Right lobe of liver (tissue), 6 donors: ENCODE measurements at regions not wholly inside any gene's neighbourhood (a gene's known extent, or its start where the extent isn't known, plus 50 kb on each side); places are given as distances from the start of the nearest gene placed in this dataset.
"Not testable (repeated sequence)": the region's sequence is repeated elsewhere in the genome, so short reads cannot be mapped to it uniquely, and the experiment has no call there.

Experiments
- ATAC-seq, 4 donors: fragments of 200-7000 bp; cut with Tn5 transposase; one replicate each; pipeline ENCODE4 v1.9.1; 2020; ENCODE audit warnings: mild to moderate bottlenecking in 4 of 4, moderate library complexity in 4 of 4
- DNase-seq, 3 donors: peaks; one replicate each; pipeline ENCODE4 v3.0.0-alpha.2; 2020
- H3K27ac ChIP-seq, 3 donors: fragments of 200-600 bp; one replicate each; pipeline ENCODE4 v1.8.0; 2022
- H3K27me3 ChIP-seq, 2 donors: fragments of 200-600 bp; one replicate each; pipeline ENCODE4 v1.8.0; 2022
- H3K36me3 ChIP-seq, 4 donors: fragments of 200-600 bp; sonication (generic) in 1 of 4; one replicate each; pipeline versions ENCODE4 v1.5.1 to v1.8.0; 2017 to 2022; ENCODE audit warnings: control low read depth in 1 of 4
- H3K4me1 ChIP-seq, 4 donors: fragments of 200-600 bp; sonication (generic) in 1 of 4; one replicate each; pipeline versions ENCODE4 v1.5.1 to v1.8.0; 2017 to 2022; ENCODE audit warnings: control low read depth in 1 of 4
- H3K4me3 ChIP-seq, 3 donors: fragments of 200-600 bp; one replicate each; pipeline ENCODE4 v1.8.0; 2022
- H3K9me3 ChIP-seq, 4 donors: fragments of 200-600 bp; sonication (generic) in 1 of 4; one replicate each; pipeline versions ENCODE4 v1.5.1 to v1.8.0; 2017 to 2022; ENCODE audit warnings: control low read depth in 1 of 4
- CTCF ChIP-seq, 4 donors: fragments of 200-600 bp in 3 of 4; fragments of 450-650 bp in 1 of 4; IDR thresholded peaks; one replicate each; pipeline versions ENCODE4 v1.5.1 to v1.8.0; 2016 to 2022; ENCODE audit warnings: antibody characterized with exemption in 4 of 4, mild to moderate bottlenecking in 2 of 4
- POLR2A ChIP-seq: fragments of 450-650 bp; IDR thresholded peaks from one replicate; pipeline ENCODE4 v1.6.1; 2017; ENCODE audit warnings: antibody characterized with exemption, mild to moderate bottlenecking
- WGBS: methylation state at CpG from one replicate; pipeline ENCODE4 v1.1.6; 2018; ENCODE audit warnings: low coverage, low lambda C conversion rate; ENCODE audit not compliant: insufficient coverage; ENCODE audit errors: missing lambda C conversion rate; 5-methylcytosine and 5-hydroxymethylcytosine counted together
- intact Hi-C, 2 donors: fragments of 100-400 bp; cut with DNase I; formaldehyde crosslinking; loops; one replicate each; pipeline versions ENCODE4 v1.11.2 to v1.14.1; 2022
- donor health status: DM: no; HTN: yes; CAD: no.
- donor health status: DM: no; HTN: no; CAD: no.
- donor health status: DM: no; HTN: no; CAD: no.
- donor health status: DM: no; HTN: yes; CAD: no.
- donor health status: DM: no; HTN: yes; CAD: no.

GRCh38 chr18:25490316-25490715, 138.3 kb upstream of the ZNF521 start:
- Histone ChIP-seq H3K9me3 (no peaks in the 10 kb centered on the region), H3K27ac (no peak overlapping the region), H3K36me3 (no peaks in the 10 kb centered on the region), H3K4me1 (no peaks in the 10 kb centered on the region), H3K4me3 (no peak overlapping the region), H3K27me3 (no peaks in the 10 kb centered on the region)
- 59% methylated on average over 4 of the region's 4 CpGs for WGBS
- DNase-seq (no peak), ATAC-seq (no peak)
- no peak for TF ChIP-seq CTCF (IDR thresholded peaks at IDR 0.05)
- TF ChIP-seq POLR2A = no peak
- intact Hi-C loops = no loop called here

- H3K27me3 ChIP-seq = no peaks in the 10 kb centered on the region
- no peak overlapping the region for H3K27ac ChIP-seq
- ATAC-seq = no peak
- 58% methylated on average over 2 of the region's 2 CpGs for WGBS
- TF ChIP-seq POLR2A (no peak), CTCF (IDR thresholded peaks at IDR 0.05) (no peak)
- no peak for DNase-seq
- intact Hi-C loops = no loop called here
- no peaks in the 10 kb centered on the region for H3K9me3 ChIP-seq
- no peak overlapping the region for H3K4me3 ChIP-seq
- H3K4me1 ChIP-seq = no peaks in the 10 kb centered on the region
- no peaks in the 10 kb centered on the region for H3K36me3 ChIP-seq
Measured at GRCh38 chr18:25473008-25473407, 121.0 kb upstream of the ZNF521 start.

- H3K4me3 ChIP-seq, H3K27me3 ChIP-seq, DNase-seq, intact Hi-C loops, H3K9me3 ChIP-seq, H3K36me3 ChIP-seq, ATAC-seq, H3K4me1 ChIP-seq, H3K27ac ChIP-seq: not testable (repeated sequence)
- WGBS = 72% methylated on average over 7 of the region's 7 CpGs
Measured at GRCh38 chr18:25470756-25471524, 119.0 kb upstream of the ZNF521 start.

GRCh38 chr18:25470062-25470461, 118.1 kb upstream of the ZNF521 start:
- Histone ChIP-seq H3K4me3 (no peak overlapping the region), H3K4me1 (no peaks in the 10 kb centered on the region), H3K36me3 (no peaks in the 10 kb centered on the region), H3K27ac (no peak overlapping the region), H3K9me3 (no peaks in the 10 kb centered on the region), H3K27me3 (no peaks in the 10 kb centered on the region)
- DNase-seq (no peak), ATAC-seq (no peak)
- TF ChIP-seq POLR2A (no peak), CTCF (IDR thresholded peaks at IDR 0.05) (no peak)
- WGBS = 44% methylated on average over 7 of the region's 7 CpGs
- intact Hi-C loops = no loop called here

- no peak overlapping the region for H3K27ac ChIP-seq
- H3K4me1 ChIP-seq = no peaks in the 10 kb centered on the region
- H3K36me3 ChIP-seq = no peaks in the 10 kb centered on the region
- no peak for ATAC-seq
- no peak overlapping the region for H3K4me3 ChIP-seq
- no peaks in the 10 kb centered on the region for H3K27me3 ChIP-seq
- H3K9me3 ChIP-seq = no peaks in the 10 kb centered on the region
- WGBS = 45% methylated on average over 2 of the region's 2 CpGs
- no peak for TF ChIP-seq POLR2A
- TF ChIP-seq CTCF (IDR thresholded peaks at IDR 0.05) = no peak
- intact Hi-C loops = no loop called here
- no peak for DNase-seq
Measured at GRCh38 chr18:25469489-25469888, 117.5 kb upstream of the ZNF521 start.
